ENCODE measurements at regions not wholly inside any gene's neighbourhood (a gene's known extent, or its start where the extent isn't known, plus 50 kb on each side); places are given as distances from the start of the nearest gene placed in this dataset.

DNA sequence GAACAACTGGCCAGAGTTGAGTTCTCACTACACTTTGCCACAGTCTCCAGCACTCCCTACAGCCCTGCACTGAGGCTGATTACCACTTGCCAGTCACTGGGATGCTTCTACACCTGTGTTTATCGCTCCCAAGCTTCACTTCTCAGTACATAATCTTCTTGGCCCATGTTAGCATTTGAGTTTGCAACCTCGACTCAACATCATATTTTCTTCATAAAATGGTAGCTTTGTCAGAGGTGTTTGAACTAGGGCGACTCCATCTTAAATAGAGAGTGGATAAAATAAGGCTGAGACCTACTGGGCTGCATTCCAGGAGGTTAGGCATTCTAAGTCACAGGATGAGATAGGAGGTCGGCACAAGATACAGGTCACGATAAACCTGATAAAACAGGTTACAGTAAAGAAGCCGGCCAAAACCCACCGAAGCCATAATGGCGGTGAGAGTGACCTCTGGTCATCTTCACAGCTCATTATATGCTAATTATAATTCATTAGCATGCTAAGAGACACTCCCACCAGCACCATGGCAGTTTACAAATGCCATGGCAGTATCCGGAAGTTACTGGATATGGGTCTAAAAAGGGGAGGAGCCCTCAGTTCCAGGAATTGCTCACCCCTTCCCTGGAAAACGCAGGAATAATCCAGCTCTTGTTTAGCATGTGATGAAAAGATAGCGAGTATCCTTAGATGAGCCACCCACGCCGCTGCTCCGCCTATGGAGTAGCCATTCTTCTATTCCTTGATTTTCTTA, 105.8 kb upstream of the KLF6 start:
- TF ChIP-seq POLR2A (IDR thresholded peaks at IDR 0.05; ENCODE audit: low read depth, low read length): no peak
- no peak for TF ChIP-seq TAF1 (IDR thresholded peaks at IDR 0.05; ENCODE audit: borderline replicate concordance, low read depth, low read length)

Data from GM12892 (cell line).